Endothelial cell (in vitro differentiated cells): ENCODE measurements at regions not wholly inside any gene's neighbourhood (a gene's known extent, or its start where the extent isn't known, plus 50 kb on each side); places are given as distances from the start of the nearest gene placed in this dataset.

ENCODE experiments used
- DNase-seq: peaks from one replicate; pipeline ENCODE4 v3.0.0; 2021; ENCODE audit warnings: low spot score
- H3K27ac Mint-ChIP-seq: one replicate; pipeline ENCODE4 v1.8.0; 2021; ENCODE audit warnings: mixed read lengths, inconsistent platforms; ENCODE audit not compliant: unreplicated experiment
- H3K27me3 Mint-ChIP-seq: one replicate; pipeline ENCODE4 v1.8.0; 2021; ENCODE audit warnings: mild to moderate bottlenecking, moderate library complexity, mixed read lengths, inconsistent platforms; ENCODE audit not compliant: unreplicated experiment
- H3K36me3 Mint-ChIP-seq: one replicate; pipeline ENCODE4 v1.8.0; 2021; ENCODE audit warnings: mild to moderate bottlenecking, low read depth, mixed read lengths, inconsistent platforms; ENCODE audit not compliant: unreplicated experiment
- H3K4me1 Mint-ChIP-seq: one replicate; pipeline ENCODE4 v1.8.0; 2021; ENCODE audit warnings: mild to moderate bottlenecking, mixed read lengths, inconsistent platforms; ENCODE audit not compliant: unreplicated experiment
- H3K4me3 Mint-ChIP-seq: one replicate; pipeline ENCODE4 v1.8.0; 2021; ENCODE audit warnings: mild to moderate bottlenecking, mixed read lengths, inconsistent platforms; ENCODE audit not compliant: unreplicated experiment
- H3K9me3 Mint-ChIP-seq: one replicate; pipeline ENCODE4 v1.8.0; 2021; ENCODE audit warnings: mixed read lengths, inconsistent platforms; ENCODE audit not compliant: unreplicated experiment
- TF ChIP-seq, protein P1 (sequence below): fragments of 200-600 bp; sonication (generic); IDR thresholded peaks from one replicate; pipeline ENCODE4 v1.5.0; 2021; ENCODE audit warnings: antibody characterized with exemption; ENCODE audit not compliant: unreplicated experiment

- Mint-ChIP-seq H3K36me3 (no peaks in the 10 kb centered on the region), H3K27me3 (no peaks in the 10 kb centered on the region), H3K4me3 (no peak overlapping the region), H3K9me3 (no peaks in the 10 kb centered on the region), H3K27ac (no peak overlapping the region), H3K4me1 (no peaks in the 10 kb centered on the region)
- DNase-seq, result no peak
- TF ChIP-seq, protein P1, sequence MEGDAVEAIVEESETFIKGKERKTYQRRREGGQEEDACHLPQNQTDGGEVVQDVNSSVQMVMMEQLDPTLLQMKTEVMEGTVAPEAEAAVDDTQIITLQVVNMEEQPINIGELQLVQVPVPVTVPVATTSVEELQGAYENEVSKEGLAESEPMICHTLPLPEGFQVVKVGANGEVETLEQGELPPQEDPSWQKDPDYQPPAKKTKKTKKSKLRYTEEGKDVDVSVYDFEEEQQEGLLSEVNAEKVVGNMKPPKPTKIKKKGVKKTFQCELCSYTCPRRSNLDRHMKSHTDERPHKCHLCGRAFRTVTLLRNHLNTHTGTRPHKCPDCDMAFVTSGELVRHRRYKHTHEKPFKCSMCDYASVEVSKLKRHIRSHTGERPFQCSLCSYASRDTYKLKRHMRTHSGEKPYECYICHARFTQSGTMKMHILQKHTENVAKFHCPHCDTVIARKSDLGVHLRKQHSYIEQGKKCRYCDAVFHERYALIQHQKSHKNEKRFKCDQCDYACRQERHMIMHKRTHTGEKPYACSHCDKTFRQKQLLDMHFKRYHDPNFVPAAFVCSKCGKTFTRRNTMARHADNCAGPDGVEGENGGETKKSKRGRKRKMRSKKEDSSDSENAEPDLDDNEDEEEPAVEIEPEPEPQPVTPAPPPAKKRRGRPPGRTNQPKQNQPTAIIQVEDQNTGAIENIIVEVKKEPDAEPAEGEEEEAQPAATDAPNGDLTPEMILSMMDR, result no peak
These were observed 152.2 kb upstream of the MEIS2 start for GRCh38 chr15:37252530-37252929.

- TF ChIP-seq, protein P1, result no peak
- H3K36me3 Mint-ChIP-seq, result no peaks in the 10 kb centered on the region
- no peak overlapping the region for H3K4me3 Mint-ChIP-seq
- H3K27ac Mint-ChIP-seq, result no peak overlapping the region
- no peak for DNase-seq
- H3K4me1 Mint-ChIP-seq, result no peaks in the 10 kb centered on the region
- no peaks in the 10 kb centered on the region for H3K27me3 Mint-ChIP-seq
- H3K9me3 Mint-ChIP-seq, result no peaks in the 10 kb centered on the region
These were observed 153.5 kb upstream of the MEIS2 start for GRCh38 chr15:37253877-37254276.

DNA sequence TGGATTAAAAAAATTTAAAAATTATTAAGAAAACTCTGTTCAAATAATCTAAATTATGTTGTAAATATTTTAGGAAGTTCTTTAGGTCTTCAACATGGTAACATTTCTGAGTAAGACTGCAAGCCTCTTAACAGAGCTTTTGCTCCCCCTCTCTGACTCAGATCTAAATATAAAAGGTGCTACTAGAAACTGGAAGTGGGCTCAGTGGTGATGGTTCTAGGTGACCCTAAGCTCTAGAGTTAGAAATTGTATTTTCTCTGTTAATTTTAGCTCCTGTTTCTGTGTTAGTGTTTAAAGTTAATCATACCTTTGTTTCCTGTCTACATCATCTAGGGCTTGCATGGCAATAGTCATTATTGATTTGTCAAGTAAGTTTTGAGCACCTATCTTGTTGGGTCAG is 159.9 kb upstream of the MEIS2 start:
- H3K4me3 Mint-ChIP-seq, result no peak overlapping the region
- H3K27me3 Mint-ChIP-seq, result no peaks in the 10 kb centered on the region
- H3K27ac Mint-ChIP-seq, result no peak overlapping the region
- TF ChIP-seq, protein P1, result no peak
- peaks cover 6% of the 10 kb centered on the region for H3K4me1 Mint-ChIP-seq
- no peaks in the 10 kb centered on the region for H3K9me3 Mint-ChIP-seq
- DNase-seq, result no peak
- no peaks in the 10 kb centered on the region for H3K36me3 Mint-ChIP-seq

- no peak for DNase-seq
- H3K27ac Mint-ChIP-seq, result no peak overlapping the region
- peaks cover 6% of the 10 kb centered on the region for H3K4me1 Mint-ChIP-seq
- TF ChIP-seq, protein P1, result no peak
- H3K36me3 Mint-ChIP-seq, result no peaks in the 10 kb centered on the region
- H3K9me3 Mint-ChIP-seq, result no peaks in the 10 kb centered on the region
- no peak overlapping the region for H3K4me3 Mint-ChIP-seq
- no peaks in the 10 kb centered on the region for H3K27me3 Mint-ChIP-seq
These were observed 161.3 kb upstream of the MEIS2 start for GRCh38 chr15:37261685-37262084.

- no peak for DNase-seq
- H3K27ac Mint-ChIP-seq, result no peak overlapping the region
- H3K27me3 Mint-ChIP-seq, result no peaks in the 10 kb centered on the region
- TF ChIP-seq, protein P1, result no peak
- no peak overlapping the region for H3K4me3 Mint-ChIP-seq
- no peaks in the 10 kb centered on the region for H3K36me3 Mint-ChIP-seq
- peaks cover 6% of the 10 kb centered on the region for H3K4me1 Mint-ChIP-seq
- H3K9me3 Mint-ChIP-seq, result no peaks in the 10 kb centered on the region
These were observed 162.7 kb upstream of the MEIS2 start for GRCh38 chr15:37262922-37263608.
